Heart left ventricle (tissue), 13 donors: ENCODE measurements at regions not wholly inside any gene's neighbourhood (a gene's known extent, or its start where the extent isn't known, plus 50 kb on each side); places are given as distances from the start of the nearest gene placed in this dataset.

ENCODE experiments used
- CTCF ChIP-seq, 12 donors: fragments of 200-600 bp; sonication (generic) in 4 of 12; IDR thresholded peaks; one replicate each; pipeline versions ENCODE4 v1.5.0 to v1.8.0; 2018 to 2022; ENCODE audit warnings: antibody characterized with exemption in 12 of 12, mild to moderate bottlenecking in 5 of 12
- POLR2A ChIP-seq, 2 donors: fragments of 450-650 bp; IDR thresholded peaks; one replicate each; pipeline ENCODE4 v1.6.1; 2017; ENCODE audit warnings: antibody characterized with exemption in 2 of 2, mild to moderate bottlenecking in 2 of 2, moderate library complexity in 2 of 2
- donor health status: ischemic (EF 13 %, LVEDD 7.1; RV severe dilation, severe dysfunction).
- donor health status: DM: no; HTN: yes; CAD: no.
- donor health status: DM: no; HTN: no; CAD: no.
- donor health status: ischemic (EF 25% LVEDD 6.9; RV normal size, moderate dysfunction).
- donor health status: ischemic (EF 25% LVEDD 5.7; RV mildly dilated, moderate dysfunction).
- donor health status: ischemic (EF 35%, LVEDD 5.7; RV mildly dilated, moderate dysfunction).
- donor health status: nonischemic (EF 11% LVEDD 7.7; RV severe dilation, severe dysfunction).
- donor health status: DM: yes; HTN: yes; CAD: no.
- donor health status: PGD.
- donor health status: ischemic (EF 29% LVEDD 5.4; RV normal size, mild dysfunction).
- donor health status: nonischemic (EF 23%, LVEDD 6.1; RV moderate dilation, normal function).

- TF ChIP-seq CTCF (IDR thresholded peaks at IDR 0.05) (no peak), POLR2A (IDR thresholded peaks at IDR 0.05) (no peak)
Measured at GRCh38 chr9:103730866-103731265, 363.2 kb upstream of the SMC2 start.
